ENCODE measurements at regions not wholly inside any gene's neighbourhood (a gene's known extent, or its start where the extent isn't known, plus 50 kb on each side); places are given as distances from the start of the nearest gene placed in this dataset.

DNA sequence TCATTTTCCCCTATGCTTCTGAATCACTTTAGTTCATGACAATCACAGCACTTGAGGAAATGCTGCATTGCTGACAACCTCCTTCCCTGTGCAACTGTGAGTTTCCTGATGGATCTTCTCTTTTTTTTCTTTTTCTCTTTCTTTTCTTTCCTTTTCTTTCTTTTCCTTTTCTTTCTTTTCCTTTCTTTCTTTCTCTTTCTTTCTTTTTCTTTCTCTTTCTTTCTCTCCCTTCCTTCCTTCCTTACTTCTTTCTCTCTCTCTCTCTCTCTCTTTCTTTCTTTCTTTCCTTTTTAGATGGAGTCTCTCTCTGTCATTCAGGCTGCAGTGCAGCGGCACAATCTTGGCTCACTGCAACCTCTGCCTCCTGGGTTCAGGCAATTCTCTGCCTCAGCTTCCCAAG, 247.9 kb upstream of the HTR2A start:
- no peak for TF ChIP-seq POLR2A (IDR thresholded peaks at IDR 0.05)
- TF ChIP-seq, protein P1, sequence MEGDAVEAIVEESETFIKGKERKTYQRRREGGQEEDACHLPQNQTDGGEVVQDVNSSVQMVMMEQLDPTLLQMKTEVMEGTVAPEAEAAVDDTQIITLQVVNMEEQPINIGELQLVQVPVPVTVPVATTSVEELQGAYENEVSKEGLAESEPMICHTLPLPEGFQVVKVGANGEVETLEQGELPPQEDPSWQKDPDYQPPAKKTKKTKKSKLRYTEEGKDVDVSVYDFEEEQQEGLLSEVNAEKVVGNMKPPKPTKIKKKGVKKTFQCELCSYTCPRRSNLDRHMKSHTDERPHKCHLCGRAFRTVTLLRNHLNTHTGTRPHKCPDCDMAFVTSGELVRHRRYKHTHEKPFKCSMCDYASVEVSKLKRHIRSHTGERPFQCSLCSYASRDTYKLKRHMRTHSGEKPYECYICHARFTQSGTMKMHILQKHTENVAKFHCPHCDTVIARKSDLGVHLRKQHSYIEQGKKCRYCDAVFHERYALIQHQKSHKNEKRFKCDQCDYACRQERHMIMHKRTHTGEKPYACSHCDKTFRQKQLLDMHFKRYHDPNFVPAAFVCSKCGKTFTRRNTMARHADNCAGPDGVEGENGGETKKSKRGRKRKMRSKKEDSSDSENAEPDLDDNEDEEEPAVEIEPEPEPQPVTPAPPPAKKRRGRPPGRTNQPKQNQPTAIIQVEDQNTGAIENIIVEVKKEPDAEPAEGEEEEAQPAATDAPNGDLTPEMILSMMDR (IDR thresholded peaks at IDR 0.05): no peak

Data from heart left ventricle (tissue), 13 donors.